Endothelial cell of umbilical vein (primary cell): ENCODE measurements at regions not wholly inside any gene's neighbourhood (a gene's known extent, or its start where the extent isn't known, plus 50 kb on each side); places are given as distances from the start of the nearest gene placed in this dataset.

Experiments used
- BruUV-seq: library from RNA; stranded (reverse); fragments of 400-500 nt; replicated peaks from 2 replicates; lab custom pipeline; 2021; lab: Mats Ljungman, UMichigan
- CTCF ChIA-PET: fragments of 300-600, 350-600 bp; sonication (Branson Sonifier 250); formaldehyde crosslinking; loops from one replicate; lab custom pipeline; 2021; ENCODE audit warnings: antibody characterized with exemption, inconsistent platforms; lab: Charles Lee
- POLR2A ChIA-PET: fragments of 300-600, 350-600 bp; sonication (Branson Sonifier 250); formaldehyde crosslinking; loops from one replicate; lab custom pipeline; 2021; ENCODE audit warnings: antibody characterized with exemption, inconsistent platforms; lab: Charles Lee
- DNase-seq: peaks from one replicate; pipeline ENCODE4 v3.0.0-alpha.2; 2011; ENCODE audit warnings: low read depth, low spot score
- FAIRE-seq: peaks from 2 replicates; lab custom pipeline; 2011; peaks lifted over from hg19 to GRCh38; lab: Jason Lieb, UNC
- H2AFZ ChIP-seq: 2 replicates; pipeline ENCODE4 v1.6.0; 2012; ENCODE audit warnings: low read depth, low read length, control low read depth, inconsistent platforms
- H3K27ac ChIP-seq: 2 replicates; pipeline ENCODE4 v1.5.1; 2011; ENCODE audit warnings: low read depth, mild to moderate bottlenecking, control low read depth, low read length, moderate library complexity; ENCODE audit not compliant: insufficient read depth
- H3K27me3 ChIP-seq, 2 experiments: 2 replicates each; pipeline versions ENCODE4 v1.6.0 to v1.6.1; 2011; ENCODE audit warnings: low read length in 2 of 2, mixed read lengths in 1 of 2; ENCODE audit not compliant: control insufficient read depth in 2 of 2, insufficient read depth in 2 of 2
- H3K36me3 ChIP-seq, 2 experiments: 2 replicates in 1 of 2; 3 replicates in 1 of 2; pipeline ENCODE4 v1.5.1; 2011; ENCODE audit warnings: low read length in 2 of 2, mild to moderate bottlenecking in 1 of 2, moderate library complexity in 1 of 2; ENCODE audit not compliant: control insufficient read depth in 2 of 2, insufficient read depth in 2 of 2; ENCODE audit errors: extremely low read depth in 1 of 2
- H3K4me1 ChIP-seq: 3 replicates; pipeline ENCODE4 v1.5.1; 2011; ENCODE audit warnings: mild to moderate bottlenecking, low read length; ENCODE audit not compliant: control insufficient read depth, insufficient read depth; ENCODE audit errors: extremely low read depth
- H3K4me2 ChIP-seq: 2 replicates; pipeline ENCODE4 v1.6.1; 2011; ENCODE audit warnings: low read length, control low read depth, mixed read lengths; ENCODE audit not compliant: insufficient read depth
- H3K4me3 ChIP-seq, 3 experiments: fragments of 200-600 bp in 1 of 3; sonication (generic), shearing (Covaris generic) in 1 of 3; replicated peaks in 1 of 3; 2 replicates each; pipeline ENCODE4 v1.5.1; 2011 to 2016; ENCODE audit warnings: control low read depth in 3 of 3, low read length in 3 of 3, mild to moderate bottlenecking in 2 of 3, inconsistent platforms in 1 of 3, low read depth in 1 of 3, moderate library complexity in 1 of 3; ENCODE audit not compliant: insufficient read depth in 1 of 3
- H3K79me2 ChIP-seq: 2 replicates; pipeline ENCODE4 v1.6.0; 2012; ENCODE audit warnings: low read length, inconsistent platforms; ENCODE audit not compliant: control insufficient read depth, insufficient read depth
- H3K9ac ChIP-seq: replicated peaks from 2 replicates; pipeline ENCODE3; 2011; ENCODE audit warnings: low read length, control low read depth; ENCODE audit not compliant: insufficient read depth; ENCODE audit errors: extremely low read depth
- H3K9me1 ChIP-seq: replicated peaks from 3 replicates; pipeline ENCODE4 v1.6.0; 2011; ENCODE audit warnings: mild to moderate bottlenecking, low read length; ENCODE audit not compliant: control insufficient read depth, insufficient read depth; ENCODE audit errors: extremely low read depth
- H3K9me3 ChIP-seq: replicated peaks from 2 replicates; pipeline ENCODE4 v1.5.1; 2012; ENCODE audit warnings: low read length, inconsistent platforms; ENCODE audit not compliant: control insufficient read depth, insufficient read depth
- H4K20me1 ChIP-seq: replicated peaks from 2 replicates; pipeline ENCODE3; 2011; ENCODE audit warnings: mild to moderate bottlenecking, low read length; ENCODE audit not compliant: control insufficient read depth, insufficient read depth; ENCODE audit errors: extremely low read depth
- CTCF ChIP-seq, 2 donors: IDR thresholded peaks; 1 replicate in 1 of 2; 2 replicates in 1 of 2; pipeline ENCODE4 v1.5.1; 2011; ENCODE audit warnings: low read length in 2 of 2, mild to moderate bottlenecking in 2 of 2, moderate library complexity in 2 of 2, control low read depth in 1 of 2, inconsistent platforms in 1 of 2, low read depth in 1 of 2; ENCODE audit not compliant: insufficient read depth in 1 of 2; ENCODE audit errors: extremely low read depth in 1 of 2
- EZH2 ChIP-seq: IDR thresholded peaks from 2 replicates; pipeline ENCODE4 v1.6.1; 2012; ENCODE audit warnings: borderline replicate concordance, low read depth, mild to moderate bottlenecking, moderate library complexity, low read length, inconsistent platforms; ENCODE audit not compliant: severe bottlenecking
- MYC ChIP-seq: IDR thresholded peaks from one replicate; pipeline ENCODE4 v1.6.1; 2011; ENCODE audit warnings: mild to moderate bottlenecking, low read depth, low read length
- POLR2A ChIP-seq: IDR thresholded peaks from 2 replicates; pipeline ENCODE4 v1.6.1; 2012; ENCODE audit warnings: low read depth, mild to moderate bottlenecking, control low read depth, low read length
- dilution Hi-C: fragments of 300-500 bp; cut with MboI; formaldehyde crosslinking; loops from one replicate; pipeline ENCODE4 v1.15.0; 2019; ENCODE audit warnings: low sequenced_read_pairs; ENCODE audit not compliant: extremely low pct_ligation_motif_present
- intact Hi-C: fragments of 100-400 bp; cut with micrococcal nuclease; formaldehyde crosslinking; loops from one replicate; pipeline ENCODE4 v1.10.0; 2022

GRCh38 chr5:39714036-39714698, 289.4 kb upstream of the DAB2 start:
- H3K27ac ChIP-seq, result no peak overlapping the region
- POLR2A ChIA-PET, result no interaction called here
- no peak overlapping the region for H2AFZ ChIP-seq
- dilution Hi-C loops, result no loop called here
- CTCF ChIA-PET, result interaction anchor here (0.8 to 5.7 kb wide), 24 partner anchors 9 to 1190 kb away, joined by 3 to 72 read pairs (median 4); no protein-coding TSS in a partner anchor
- H3K27me3 ChIP-seq, result no peaks in the 10 kb centered on the region
- no peaks in the 10 kb centered on the region for H4K20me1 ChIP-seq
- DNase-seq (peak; percentile 84), FAIRE-seq (no peak)
- no peaks in the 10 kb centered on the region for H3K79me2 ChIP-seq
- H3K9ac ChIP-seq, result no peak overlapping the region
- BruUV-seq, result no TSS peak
- H3K4me3 ChIP-seq, result no peak overlapping the region
- no peaks in the 10 kb centered on the region for H3K9me3 ChIP-seq
- TF ChIP-seq POLR2A (no peak), CTCF (IDR thresholded peaks at IDR 0.05; ENCODE audit: extremely low read depth in 1 of 2, insufficient read depth in 1 of 2, low read depth in 1 of 2, low read length in 2 of 2) (peak; percentile 42 to 65), EZH2 (no peak)
- H3K4me1 ChIP-seq, result no peaks in the 10 kb centered on the region
- H3K4me2 ChIP-seq, result no peak overlapping the region
- intact Hi-C loops, result loop anchor here (1.0 to 10.0 kb wide), 6 partner anchors 113 to 1165 kb away; no protein-coding TSS in a partner anchor
- H3K9me1 ChIP-seq, result no peaks in the 10 kb centered on the region
- H3K36me3 ChIP-seq, result no peaks in the 10 kb centered on the region

GRCh38 chr5:39713250-39713916, 288.6 kb upstream of the DAB2 start:
- Histone ChIP-seq H3K36me3 (no peaks in the 10 kb centered on the region), H3K27ac (no peak overlapping the region), H2AFZ (no peak overlapping the region), H3K4me2 (no peak overlapping the region), H3K9ac (no peak overlapping the region), H3K79me2 (no peaks in the 10 kb centered on the region), H3K4me3 (no peak overlapping the region), H3K9me1 (no peaks in the 10 kb centered on the region), H4K20me1 (no peaks in the 10 kb centered on the region), H3K27me3 (no peaks in the 10 kb centered on the region), H3K9me3 (no peaks in the 10 kb centered on the region), H3K4me1 (no peaks in the 10 kb centered on the region)
- no TSS peak for BruUV-seq
- intact Hi-C loops (loop anchor here (5.0 to 10.0 kb wide), 2 partner anchors 131 to 701 kb away; no protein-coding TSS in a partner anchor), dilution Hi-C loops (no loop called here)
- DNase-seq (no peak), FAIRE-seq (no peak)
- CTCF ChIA-PET, result interaction anchor here (0.8 to 5.7 kb wide), 23 partner anchors 8 to 1191 kb away, joined by 3 to 72 read pairs (median 4); no protein-coding TSS in a partner anchor
- TF ChIP-seq CTCF (IDR thresholded peaks at IDR 0.05; ENCODE audit: extremely low read depth in 1 of 2, insufficient read depth in 1 of 2, low read depth in 1 of 2, low read length in 2 of 2) (no peak), MYC (no peak)
- POLR2A ChIA-PET, result no interaction called here
